ENCODE measurements at regions not wholly inside any gene's neighbourhood (a gene's known extent, or its start where the extent isn't known, plus 50 kb on each side); places are given as distances from the start of the nearest gene placed in this dataset.

GRCh38 chr5:110918683-110919082 is 152.8 kb upstream of the TSLP start:
- Mint-ChIP-seq H3K27ac (no peak overlapping the region), H3K9me3 (peaks cover 10 to 11% of the 10 kb centered on the region in 2 donors)

GRCh38 chr5:110923971-110924370 is 147.5 kb upstream of the TSLP start:
- ATAC-seq (no peak), DNase-seq (no peak)
- H3K27me3 ChIP-seq (ENCODE audit: control insufficient read depth, insufficient read depth, low read length): no peaks in the 10 kb centered on the region
- no peaks in the 10 kb centered on the region for H3K4me1 ChIP-seq (ENCODE audit: control insufficient read depth, insufficient read depth, low read length)
- no peak overlapping the region for H3K27ac Mint-ChIP-seq
- H3K9me3 Mint-ChIP-seq: peaks cover 8% of the 10 kb centered on the region in 2 donors
- H3K27me3 Mint-ChIP-seq (ENCODE audit: low read depth in 2 of 2): no peaks in the 10 kb centered on the region
- 80% methylated on average over 1 of the region's 1 CpG for WGBS (ENCODE audit: insufficient coverage)
- no peaks in the 10 kb centered on the region for H3K4me1 Mint-ChIP-seq
- no peaks in the 10 kb centered on the region for H3K9me3 ChIP-seq (ENCODE audit: control insufficient read depth, insufficient read depth, low read length)
- no peak overlapping the region for H3K4me3 ChIP-seq (ENCODE audit: low read length)
- intact Hi-C loops (cut with micrococcal nuclease): no loop called here
- H3K36me3 ChIP-seq (ENCODE audit: control insufficient read depth, insufficient read depth, low read length): no peaks in the 10 kb centered on the region
- H3K36me3 Mint-ChIP-seq: no peaks in the 10 kb centered on the region
- no peak for TF ChIP-seq CTCF (IDR thresholded peaks at IDR 0.05)
- no peak overlapping the region for H3K27ac ChIP-seq (ENCODE audit: low read length)
- no peak overlapping the region for H3K4me3 Mint-ChIP-seq

More at GRCh38 chr5:110918683-110919082, 152.8 kb upstream of the TSLP start:
- H3K4me1 Mint-ChIP-seq: no peaks in the 10 kb centered on the region
- Histone ChIP-seq H3K9me3 (ENCODE audit: control insufficient read depth, insufficient read depth, low read length) (no peaks in the 10 kb centered on the region), H3K4me3 (ENCODE audit: low read length) (no peak overlapping the region), H3K27ac (ENCODE audit: low read length) (no peak overlapping the region), H3K4me1 (ENCODE audit: control insufficient read depth, insufficient read depth, low read length) (no peaks in the 10 kb centered on the region), H3K27me3 (ENCODE audit: control insufficient read depth, insufficient read depth, low read length) (no peaks in the 10 kb centered on the region), H3K36me3 (ENCODE audit: control insufficient read depth, insufficient read depth, low read length) (no peaks in the 10 kb centered on the region)
- WGBS (ENCODE audit: insufficient coverage): 40% methylated on average over 1 of the region's 1 CpG
- H3K27me3 Mint-ChIP-seq (ENCODE audit: low read depth in 2 of 2): no peaks in the 10 kb centered on the region
- no peaks in the 10 kb centered on the region for H3K36me3 Mint-ChIP-seq
- TF ChIP-seq CTCF (IDR thresholded peaks at IDR 0.05): no peak
- DNase-seq (no peak), ATAC-seq (no peak)
- H3K4me3 Mint-ChIP-seq: no peak overlapping the region
- intact Hi-C loops (cut with micrococcal nuclease): no loop called here

- no peak overlapping the region for H3K4me3 Mint-ChIP-seq
- Histone ChIP-seq H3K27me3 (ENCODE audit: control insufficient read depth, insufficient read depth, low read length) (no peaks in the 10 kb centered on the region), H3K27ac (ENCODE audit: low read length) (no peak overlapping the region), H3K36me3 (ENCODE audit: control insufficient read depth, insufficient read depth, low read length) (no peaks in the 10 kb centered on the region), H3K4me3 (ENCODE audit: low read length) (no peak overlapping the region), H3K4me1 (ENCODE audit: control insufficient read depth, insufficient read depth, low read length) (no peaks in the 10 kb centered on the region), H3K9me3 (ENCODE audit: control insufficient read depth, insufficient read depth, low read length) (no peaks in the 10 kb centered on the region)
- intact Hi-C loops (cut with micrococcal nuclease): no loop called here
- 100% methylated on average over 2 of the region's 2 CpGs for WGBS (ENCODE audit: insufficient coverage)
- H3K27me3 Mint-ChIP-seq (ENCODE audit: low read depth in 2 of 2): no peaks in the 10 kb centered on the region
- peaks cover 6 to 8% of the 10 kb centered on the region in 2 donors for H3K9me3 Mint-ChIP-seq
- no peaks in the 10 kb centered on the region for H3K4me1 Mint-ChIP-seq
- no peak for TF ChIP-seq CTCF (IDR thresholded peaks at IDR 0.05)
- no peak overlapping the region for H3K27ac Mint-ChIP-seq
- H3K36me3 Mint-ChIP-seq: no peaks in the 10 kb centered on the region
- ATAC-seq (no peak), DNase-seq (no peak)
These were observed 146.1 kb upstream of the TSLP start for GRCh38 chr5:110925398-110925797.

GRCh38 chr5:110925916-110926315 is 145.6 kb upstream of the TSLP start:
- 36% methylated on average over 1 of the region's 1 CpG for WGBS (ENCODE audit: insufficient coverage)
- no peaks in the 10 kb centered on the region for H3K4me1 Mint-ChIP-seq
- Histone ChIP-seq H3K9me3 (ENCODE audit: control insufficient read depth, insufficient read depth, low read length) (no peaks in the 10 kb centered on the region), H3K36me3 (ENCODE audit: control insufficient read depth, insufficient read depth, low read length) (no peaks in the 10 kb centered on the region), H3K4me1 (ENCODE audit: control insufficient read depth, insufficient read depth, low read length) (no peaks in the 10 kb centered on the region), H3K27me3 (ENCODE audit: control insufficient read depth, insufficient read depth, low read length) (no peaks in the 10 kb centered on the region), H3K27ac (ENCODE audit: low read length) (no peak overlapping the region), H3K4me3 (ENCODE audit: low read length) (no peak overlapping the region)
- ATAC-seq (no peak), DNase-seq (no peak)
- H3K36me3 Mint-ChIP-seq: no peaks in the 10 kb centered on the region
- intact Hi-C loops (cut with micrococcal nuclease): no loop called here
- TF ChIP-seq CTCF (IDR thresholded peaks at IDR 0.05): no peak
- H3K4me3 Mint-ChIP-seq: no peak overlapping the region
- H3K27me3 Mint-ChIP-seq (ENCODE audit: low read depth in 2 of 2): no peaks in the 10 kb centered on the region
- H3K27ac Mint-ChIP-seq: no peak overlapping the region
- H3K9me3 Mint-ChIP-seq: peaks cover 9 to 10% of the 10 kb centered on the region in 2 donors
